Mesendoderm (in vitro differentiated cells): ENCODE measurements at regions not wholly inside any gene's neighbourhood (a gene's known extent, or its start where the extent isn't known, plus 50 kb on each side); places are given as distances from the start of the nearest gene placed in this dataset.

Experiments
- DNase-seq: peaks from one replicate; pipeline ENCODE4 v3.0.0; 2013
- H2AK5ac ChIP-seq: 2 replicates; pipeline ENCODE4 v1.6.1; 2013; ENCODE audit warnings: low read length, inconsistent platforms
- H2BK120ac ChIP-seq: 2 replicates; pipeline ENCODE4 v1.6.1; 2013; ENCODE audit warnings: low read depth, mild to moderate bottlenecking, low read length, moderate library complexity, mixed read lengths
- H2BK15ac ChIP-seq: replicated peaks from 2 replicates; pipeline ENCODE4 v1.6.1; 2013; ENCODE audit warnings: low read depth, mild to moderate bottlenecking, moderate library complexity
- H2BK5ac ChIP-seq: 2 replicates; pipeline ENCODE4 v1.6.1; 2013; ENCODE audit warnings: low read length, inconsistent platforms
- H3K18ac ChIP-seq: 2 replicates; pipeline ENCODE4 v1.6.1; 2013; ENCODE audit warnings: mild to moderate bottlenecking, low read length, mixed read lengths
- H3K23ac ChIP-seq: one replicate; pipeline ENCODE4 v1.6.1; 2013; ENCODE audit warnings: low read length
- H3K27ac ChIP-seq: 2 replicates; pipeline ENCODE4 v1.5.1; 2013; ENCODE audit warnings: low read depth, mild to moderate bottlenecking, inconsistent platforms, low read length, moderate library complexity
- H3K27me3 ChIP-seq: 2 replicates; pipeline ENCODE4 v1.6.1; 2013; ENCODE audit warnings: low read length, control low read depth, mild to moderate bottlenecking, inconsistent platforms; ENCODE audit not compliant: insufficient read depth, poor library complexity
- H3K36me3 ChIP-seq: 2 replicates; pipeline ENCODE4 v1.6.1; 2013; ENCODE audit warnings: low read length, inconsistent platforms; ENCODE audit not compliant: control insufficient read depth, insufficient read depth
- H3K4ac ChIP-seq: one replicate; pipeline ENCODE4 v1.6.1; 2013; ENCODE audit warnings: low read depth, mild to moderate bottlenecking, low read length, moderate library complexity
- H3K4me1 ChIP-seq: 2 replicates; pipeline ENCODE4 v1.6.1; 2013; ENCODE audit warnings: low read depth, low read length, inconsistent platforms; ENCODE audit not compliant: control insufficient read depth
- H3K4me2 ChIP-seq: 2 replicates; pipeline ENCODE4 v1.6.1; 2013; ENCODE audit warnings: low read length
- H3K4me3 ChIP-seq: 2 replicates; pipeline ENCODE4 v1.5.1; 2013; ENCODE audit warnings: mild to moderate bottlenecking, low read length
- H3K56ac ChIP-seq: one replicate; pipeline ENCODE4 v1.6.1; 2013; ENCODE audit warnings: low read length
- H3K79me1 ChIP-seq: 2 replicates; pipeline ENCODE4 v1.6.1; 2013; ENCODE audit warnings: low read length, inconsistent platforms
- H3K79me2 ChIP-seq: 2 replicates; pipeline ENCODE4 v1.6.1; 2013; ENCODE audit warnings: mild to moderate bottlenecking, low read length; ENCODE audit not compliant: control insufficient read depth, insufficient read depth
- H3K9ac ChIP-seq: 2 replicates; pipeline ENCODE4 v1.6.1; 2013; ENCODE audit warnings: low read length, inconsistent platforms
- H4K5ac ChIP-seq: one replicate; pipeline ENCODE4 v1.6.1; 2013; ENCODE audit warnings: low read length
- H4K8ac ChIP-seq: one replicate; pipeline ENCODE4 v1.6.1; 2013; ENCODE audit warnings: low read depth, mild to moderate bottlenecking, control low read depth, low read length, moderate library complexity
- WGBS: extraction: QIAGEN DNeasy Blood & Tissue Kit; methylation state at CpG from one replicate; pipeline ENCODE4 v1.1.7; 2013; ENCODE audit warnings: low lambda C conversion rate, missing lambda C conversion rate; ENCODE audit not compliant: insufficient coverage; ENCODE audit errors: extremely low coverage; 5-methylcytosine and 5-hydroxymethylcytosine counted together

- WGBS, result no CpG with 5 or more reads among the region's 2 CpGs
- Histone ChIP-seq H3K79me1 (no peaks in the 10 kb centered on the region), H3K4me2 (no peak overlapping the region), H4K8ac (no peak overlapping the region), H3K9ac (no peak overlapping the region), H2BK120ac (no peak overlapping the region), H3K4me3 (no peak overlapping the region), H3K36me3 (no peaks in the 10 kb centered on the region), H3K27me3 (no peaks in the 10 kb centered on the region), H2BK15ac (no peak overlapping the region), H4K5ac (no peak overlapping the region), H2AK5ac (no peak overlapping the region), H3K23ac (peak overlapping the region; percentile 45), H3K4me1 (peaks cover 8% of the 10 kb centered on the region), H3K18ac (no peak overlapping the region), H3K4ac (no peak overlapping the region), H3K56ac (no peak overlapping the region), H2BK5ac (no peak overlapping the region), H3K27ac (no peak overlapping the region), H3K79me2 (no peaks in the 10 kb centered on the region)
- DNase-seq, result no peak
Observed at GRCh38 chr5:158170534-158170933, 311.6 kb upstream of the CLINT1 start.

- Histone ChIP-seq H3K36me3 (no peaks in the 10 kb centered on the region), H4K8ac (no peak overlapping the region), H2BK15ac (no peak overlapping the region), H3K27me3 (no peaks in the 10 kb centered on the region), H3K4me1 (peaks cover 5% of the 10 kb centered on the region), H3K56ac (no peak overlapping the region), H3K4me3 (no peak overlapping the region), H3K79me2 (no peaks in the 10 kb centered on the region), H3K18ac (no peak overlapping the region), H3K79me1 (no peaks in the 10 kb centered on the region), H2BK5ac (no peak overlapping the region), H3K23ac (no peak overlapping the region), H3K4me2 (no peak overlapping the region), H3K27ac (no peak overlapping the region), H2BK120ac (no peak overlapping the region), H2AK5ac (no peak overlapping the region), H3K9ac (no peak overlapping the region), H4K5ac (no peak overlapping the region), H3K4ac (no peak overlapping the region)
- WGBS, result no CpG with 5 or more reads among the region's 3 CpGs
- no peak for DNase-seq
Observed at GRCh38 chr5:158170060-158170459, 311.1 kb upstream of the CLINT1 start.

- peak; percentile 96 for DNase-seq
- no peaks in the 10 kb centered on the region for H3K36me3 ChIP-seq
- H3K56ac ChIP-seq, result peak overlapping the region; percentile 25
- H3K4me1 ChIP-seq, result peaks cover 9% of the 10 kb centered on the region
- no peaks in the 10 kb centered on the region for H3K79me2 ChIP-seq
- H3K79me1 ChIP-seq, result no peaks in the 10 kb centered on the region
- H3K4ac ChIP-seq, result no peak overlapping the region
- peak overlapping the region; percentile 5 for H2BK5ac ChIP-seq
- peak overlapping the region; percentile 30 for H3K23ac ChIP-seq
- no peak overlapping the region for H3K9ac ChIP-seq
- WGBS, result no CpG with 5 or more reads among the region's 5 CpGs
- no peak overlapping the region for H4K5ac ChIP-seq
- no peak overlapping the region for H2AK5ac ChIP-seq
- H3K27me3 ChIP-seq, result no peaks in the 10 kb centered on the region
- H3K18ac ChIP-seq, result peak overlapping the region; percentile 22
- H4K8ac ChIP-seq, result no peak overlapping the region
- H3K27ac ChIP-seq, result no peak overlapping the region
- H3K4me3 ChIP-seq, result no peak overlapping the region
- H3K4me2 ChIP-seq, result no peak overlapping the region
- no peak overlapping the region for H2BK15ac ChIP-seq
- H2BK120ac ChIP-seq, result no peak overlapping the region
Observed at GRCh38 chr5:158166424-158166823, 307.5 kb upstream of the CLINT1 start.

- Histone ChIP-seq H3K23ac (no peak overlapping the region), H3K36me3 (no peaks in the 10 kb centered on the region), H3K4ac (no peak overlapping the region), H2BK15ac (no peak overlapping the region), H3K4me2 (no peak overlapping the region), H3K79me2 (no peaks in the 10 kb centered on the region), H3K4me3 (no peak overlapping the region), H4K8ac (no peak overlapping the region), H3K4me1 (peaks cover 9% of the 10 kb centered on the region), H2AK5ac (no peak overlapping the region), H2BK5ac (peak overlapping the region; percentile 48), H3K79me1 (no peaks in the 10 kb centered on the region), H3K56ac (peak overlapping the region; percentile 57), H3K27ac (peak overlapping the region; percentile 18), H4K5ac (no peak overlapping the region), H3K27me3 (no peaks in the 10 kb centered on the region), H3K18ac (peak overlapping the region; percentile 13), H3K9ac (no peak overlapping the region), H2BK120ac (no peak overlapping the region)
- DNase-seq, result no peak
Observed at GRCh38 chr5:158165647-158166046, 306.7 kb upstream of the CLINT1 start.

- DNase-seq, result no peak
- Histone ChIP-seq H3K56ac (peak overlapping the region; percentile 3), H2AK5ac (no peak overlapping the region), H3K9ac (no peak overlapping the region), H4K8ac (no peak overlapping the region), H3K4me1 (peaks cover 9% of the 10 kb centered on the region), H3K4ac (no peak overlapping the region), H3K36me3 (no peaks in the 10 kb centered on the region), H3K27ac (no peak overlapping the region), H3K79me2 (no peaks in the 10 kb centered on the region), H2BK5ac (no peak overlapping the region), H3K4me2 (no peak overlapping the region), H3K4me3 (no peak overlapping the region), H3K79me1 (no peaks in the 10 kb centered on the region), H3K18ac (no peak overlapping the region), H3K27me3 (no peaks in the 10 kb centered on the region), H2BK15ac (no peak overlapping the region), H4K5ac (no peak overlapping the region), H3K23ac (no peak overlapping the region), H2BK120ac (no peak overlapping the region)
- no CpG with 5 or more reads among the region's 4 CpGs for WGBS
Observed at GRCh38 chr5:158164296-158165047, 305.5 kb upstream of the CLINT1 start.
